KMS-11 (cell line): ENCODE measurements at regions not wholly inside any gene's neighbourhood (a gene's known extent, or its start where the extent isn't known, plus 50 kb on each side); places are given as distances from the start of the nearest gene placed in this dataset.

ENCODE experiments used
- H2AFZ ChIP-seq: fragments of 200-600 bp; sonication (generic); 2 replicates; pipeline ENCODE4 v1.6.1; 2016; ENCODE audit warnings: antibody characterized with exemption, mixed run types, low read depth
- H3K27ac ChIP-seq: fragments of 200-600 bp; sonication (generic); 2 replicates; pipeline ENCODE4 v1.6.1; 2016; ENCODE audit warnings: mild to moderate bottlenecking, mixed run types
- H3K27me3 ChIP-seq: fragments of 200-600 bp; sonication (generic); 2 replicates; pipeline ENCODE4 v1.6.1; 2017; ENCODE audit warnings: mild to moderate bottlenecking, low read depth, mixed run types, moderate library complexity; ENCODE audit not compliant: insufficient read depth
- H3K36me3 ChIP-seq: fragments of 200-600 bp; sonication (generic); 2 replicates; pipeline ENCODE4 v1.6.1; 2017; ENCODE audit warnings: mild to moderate bottlenecking, mixed run types; ENCODE audit not compliant: insufficient read depth
- H3K4me1 ChIP-seq: fragments of 200-600 bp; sonication (generic); 2 replicates; pipeline ENCODE4 v1.6.1; 2016; ENCODE audit warnings: mild to moderate bottlenecking, low read depth, mixed run types; ENCODE audit not compliant: poor library complexity, severe bottlenecking
- H3K4me2 ChIP-seq: fragments of 200-600 bp; sonication (generic); 2 replicates; pipeline ENCODE4 v1.7.0; 2016; ENCODE audit warnings: mild to moderate bottlenecking, mixed run types
- H3K4me3 ChIP-seq: fragments of 200-600 bp; sonication (generic); IDR thresholded peaks from 2 replicates; pipeline ENCODE4 v1.6.1; 2017; ENCODE audit warnings: low read depth, low read length, mixed read lengths; ENCODE audit not compliant: insufficient read depth
- H3K79me2 ChIP-seq: fragments of 200-600 bp; sonication (generic); 2 replicates; pipeline ENCODE4 v1.6.1; 2016; ENCODE audit warnings: low read depth, mixed run types; ENCODE audit not compliant: insufficient read depth
- H3K9ac ChIP-seq: fragments of 200-600 bp; sonication (generic); 2 replicates; pipeline ENCODE4 v1.6.1; 2016; ENCODE audit warnings: mild to moderate bottlenecking, mixed run types
- H4K20me1 ChIP-seq: fragments of 200-600 bp; sonication (generic); 2 replicates; pipeline ENCODE4 v1.6.1; 2016; ENCODE audit warnings: mild to moderate bottlenecking, mixed run types; ENCODE audit not compliant: insufficient read depth
- TF ChIP-seq, protein P1 (sequence below): fragments of 200-600 bp; sonication (generic); conservative IDR thresholded peaks from 2 replicates; pipeline ENCODE4 v1.6.1; 2017; ENCODE audit warnings: low read depth, mild to moderate bottlenecking, antibody characterized with exemption, low read length, moderate library complexity, mixed read lengths

DNA sequence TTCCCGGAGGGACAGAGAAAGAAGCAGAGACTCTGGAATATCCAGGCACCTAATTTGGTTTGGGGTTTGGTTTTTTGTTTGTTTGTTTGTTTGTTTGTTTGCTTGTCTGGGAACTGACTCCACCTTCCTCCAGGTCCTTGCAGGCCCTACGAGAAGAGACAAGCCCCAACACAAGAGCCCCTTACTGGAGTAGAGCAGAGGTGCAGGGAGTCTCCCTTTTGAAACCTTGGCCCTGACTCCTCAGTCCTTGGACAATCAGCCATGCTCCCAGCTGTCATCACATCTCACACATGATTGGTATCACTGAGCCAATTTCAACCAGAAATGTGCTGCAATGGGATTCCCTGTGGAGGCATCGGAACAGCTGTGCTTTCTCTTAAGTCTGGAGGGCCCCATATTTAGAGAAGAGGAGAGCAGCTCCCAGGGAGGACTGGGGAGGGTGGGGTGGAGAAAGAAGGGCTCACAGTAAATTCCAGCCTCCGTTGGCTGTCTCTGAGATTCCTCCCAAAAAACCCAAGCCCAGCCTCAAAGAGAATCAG lies 279.9 kb upstream of the NCKAP5 start:
- Histone ChIP-seq H3K4me3 (no peak overlapping the region), H2AFZ (no peak overlapping the region), H3K9ac (no peak overlapping the region), H3K36me3 (no peaks in the 10 kb centered on the region), H3K79me2 (no peaks in the 10 kb centered on the region), H3K4me1 (no peaks in the 10 kb centered on the region), H4K20me1 (no peaks in the 10 kb centered on the region), H3K27me3 (no peaks in the 10 kb centered on the region), H3K4me2 (no peak overlapping the region), H3K27ac (no peak overlapping the region)
- TF ChIP-seq, protein P1, sequence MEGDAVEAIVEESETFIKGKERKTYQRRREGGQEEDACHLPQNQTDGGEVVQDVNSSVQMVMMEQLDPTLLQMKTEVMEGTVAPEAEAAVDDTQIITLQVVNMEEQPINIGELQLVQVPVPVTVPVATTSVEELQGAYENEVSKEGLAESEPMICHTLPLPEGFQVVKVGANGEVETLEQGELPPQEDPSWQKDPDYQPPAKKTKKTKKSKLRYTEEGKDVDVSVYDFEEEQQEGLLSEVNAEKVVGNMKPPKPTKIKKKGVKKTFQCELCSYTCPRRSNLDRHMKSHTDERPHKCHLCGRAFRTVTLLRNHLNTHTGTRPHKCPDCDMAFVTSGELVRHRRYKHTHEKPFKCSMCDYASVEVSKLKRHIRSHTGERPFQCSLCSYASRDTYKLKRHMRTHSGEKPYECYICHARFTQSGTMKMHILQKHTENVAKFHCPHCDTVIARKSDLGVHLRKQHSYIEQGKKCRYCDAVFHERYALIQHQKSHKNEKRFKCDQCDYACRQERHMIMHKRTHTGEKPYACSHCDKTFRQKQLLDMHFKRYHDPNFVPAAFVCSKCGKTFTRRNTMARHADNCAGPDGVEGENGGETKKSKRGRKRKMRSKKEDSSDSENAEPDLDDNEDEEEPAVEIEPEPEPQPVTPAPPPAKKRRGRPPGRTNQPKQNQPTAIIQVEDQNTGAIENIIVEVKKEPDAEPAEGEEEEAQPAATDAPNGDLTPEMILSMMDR: no peak

DNA sequence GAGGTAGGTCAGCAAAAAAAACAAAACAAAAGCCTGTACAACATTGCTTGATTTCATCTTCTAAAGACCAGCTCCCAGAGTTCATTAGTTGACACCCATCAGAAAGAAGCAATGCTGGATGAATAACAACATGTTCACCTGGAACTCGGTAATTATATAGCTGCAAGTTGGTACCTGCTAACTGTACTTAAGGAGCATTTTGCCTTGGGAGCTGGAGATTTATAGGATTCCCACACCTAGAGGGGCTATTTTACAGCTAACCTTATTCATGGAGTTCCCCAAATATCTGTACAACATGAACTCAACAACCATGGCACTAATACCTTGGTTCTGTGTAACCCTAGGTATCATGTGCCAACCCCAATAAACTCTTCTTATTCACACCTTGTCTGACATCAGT lies 281.1 kb upstream of the NCKAP5 start:
- Histone ChIP-seq H3K27me3 (no peaks in the 10 kb centered on the region), H3K4me1 (no peaks in the 10 kb centered on the region)

DNA sequence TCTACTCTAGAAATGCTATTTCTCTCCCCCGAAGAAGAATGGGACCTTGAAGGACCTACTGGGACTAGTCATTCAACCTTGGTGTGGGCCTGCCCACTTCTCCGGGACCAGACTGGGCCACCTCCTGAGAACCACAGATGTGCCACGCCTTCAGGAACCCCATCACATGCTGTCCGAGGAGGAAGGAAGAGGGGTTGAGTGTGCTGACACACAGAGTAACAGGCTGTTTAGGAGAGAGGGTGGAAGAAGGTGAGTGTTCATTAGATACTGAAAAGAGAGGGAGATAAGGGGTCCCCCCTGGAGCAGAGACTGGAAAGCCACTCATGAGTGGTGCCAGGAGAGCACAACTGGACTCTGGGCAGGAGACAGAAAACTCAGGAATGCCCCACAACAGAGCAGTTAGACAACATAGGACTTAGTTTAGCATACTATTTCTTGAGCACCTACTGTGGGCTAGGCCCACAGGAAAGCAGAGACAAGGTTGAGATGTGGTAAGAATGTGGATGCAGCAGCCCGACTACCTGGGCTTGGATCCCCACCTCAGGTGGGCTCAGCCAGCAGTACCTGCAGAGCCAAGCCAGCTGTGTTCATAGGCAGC lies 286.4 kb upstream of the NCKAP5 start:
- TF ChIP-seq, protein P1: no peak
- no peaks in the 10 kb centered on the region for H3K79me2 ChIP-seq
- H4K20me1 ChIP-seq: no peaks in the 10 kb centered on the region
- H3K4me2 ChIP-seq: no peak overlapping the region
- no peak overlapping the region for H3K9ac ChIP-seq
- no peak overlapping the region for H3K4me3 ChIP-seq
- H3K27ac ChIP-seq: no peak overlapping the region
- no peaks in the 10 kb centered on the region for H3K4me1 ChIP-seq
- H2AFZ ChIP-seq: no peak overlapping the region
- H3K36me3 ChIP-seq: no peaks in the 10 kb centered on the region
- no peaks in the 10 kb centered on the region for H3K27me3 ChIP-seq

More for the DNA sequence above, 281.1 kb upstream of the NCKAP5 start:
- no peak overlapping the region for H3K9ac ChIP-seq
- H3K36me3 ChIP-seq: no peaks in the 10 kb centered on the region
- H3K4me2 ChIP-seq: no peak overlapping the region
- H3K4me3 ChIP-seq: no peak overlapping the region
- no peaks in the 10 kb centered on the region for H3K79me2 ChIP-seq
- no peak overlapping the region for H2AFZ ChIP-seq
- H4K20me1 ChIP-seq: no peaks in the 10 kb centered on the region
- TF ChIP-seq, protein P1: no peak
- H3K27ac ChIP-seq: no peak overlapping the region

DNA sequence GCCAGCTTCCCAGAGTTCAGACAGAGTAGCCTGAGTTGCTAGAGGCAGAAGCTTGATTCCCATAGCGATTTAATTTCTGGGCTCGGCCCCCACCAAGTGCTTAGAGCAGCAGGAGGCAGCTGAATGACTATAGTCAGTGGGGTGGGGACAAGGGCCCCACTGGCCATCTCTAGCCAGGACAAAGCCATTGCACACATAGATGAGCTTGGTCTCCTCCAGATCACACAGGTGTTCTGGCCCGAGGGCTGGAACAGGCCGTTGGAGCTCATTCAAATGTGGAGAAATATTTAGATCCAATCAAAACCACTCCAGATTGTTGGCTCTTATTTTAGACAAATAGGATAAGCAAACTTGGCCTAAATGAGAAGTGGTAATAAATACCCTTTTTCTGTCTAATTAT lies 287.3 kb upstream of the NCKAP5 start:
- TF ChIP-seq, protein P1: no peak
- no peaks in the 10 kb centered on the region for H3K79me2 ChIP-seq
- H3K36me3 ChIP-seq: no peaks in the 10 kb centered on the region
- H3K4me3 ChIP-seq: no peak overlapping the region
- H3K27me3 ChIP-seq: no peaks in the 10 kb centered on the region
- no peak overlapping the region for H3K27ac ChIP-seq
- H2AFZ ChIP-seq: no peak overlapping the region
- H3K4me2 ChIP-seq: no peak overlapping the region
- no peaks in the 10 kb centered on the region for H4K20me1 ChIP-seq
- H3K4me1 ChIP-seq: no peaks in the 10 kb centered on the region
- H3K9ac ChIP-seq: no peak overlapping the region
